HG03575 (cell line): ENCODE measurements at regions not wholly inside any gene's neighbourhood (a gene's known extent, or its start where the extent isn't known, plus 50 kb on each side); places are given as distances from the start of the nearest gene placed in this dataset.

Source experiments
- ATAC-seq: cut with Tn5 transposase; IDR thresholded peaks from one replicate; pipeline ENCODE4 v1.9.1; 2021; ENCODE audit not compliant: unreplicated experiment, insufficient number of reproducible peaks, low FRiP score; ENCODE audit errors: extremely low read depth

DNA sequence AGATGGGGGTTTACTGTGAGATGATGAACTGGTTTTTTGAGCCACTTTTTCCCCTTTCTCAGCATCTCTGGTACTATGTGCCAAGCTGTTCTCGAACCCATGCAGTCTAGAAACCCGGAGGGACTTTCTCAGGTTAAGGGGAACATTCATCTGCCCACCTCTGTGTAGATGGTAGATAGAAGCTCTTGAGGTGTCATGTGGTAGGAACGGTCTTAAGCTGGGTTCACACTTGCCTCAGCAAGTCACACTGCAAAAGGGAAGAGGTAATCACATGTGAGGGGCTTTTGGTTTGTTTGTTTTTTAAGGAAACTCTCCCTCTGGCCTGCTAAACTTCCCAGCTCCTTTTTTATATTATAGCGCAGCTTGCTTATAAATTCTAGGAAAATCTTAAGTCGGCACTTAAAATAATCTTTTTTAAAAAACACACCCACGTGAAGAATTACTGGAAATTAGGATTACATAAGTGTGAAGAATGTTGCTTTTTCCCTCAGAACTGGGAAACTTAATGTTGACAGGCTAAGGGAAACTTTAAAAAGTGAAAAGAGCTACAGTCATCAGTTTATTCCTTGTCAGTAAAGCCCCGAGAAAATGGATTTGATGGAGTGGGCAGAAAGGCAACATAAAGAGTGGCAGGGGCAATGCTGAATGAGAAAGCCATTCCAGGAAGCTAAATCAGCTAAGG, 430.3 kb downstream of the ARHGEF28 start:
- ATAC-seq, result no peak

DNA sequence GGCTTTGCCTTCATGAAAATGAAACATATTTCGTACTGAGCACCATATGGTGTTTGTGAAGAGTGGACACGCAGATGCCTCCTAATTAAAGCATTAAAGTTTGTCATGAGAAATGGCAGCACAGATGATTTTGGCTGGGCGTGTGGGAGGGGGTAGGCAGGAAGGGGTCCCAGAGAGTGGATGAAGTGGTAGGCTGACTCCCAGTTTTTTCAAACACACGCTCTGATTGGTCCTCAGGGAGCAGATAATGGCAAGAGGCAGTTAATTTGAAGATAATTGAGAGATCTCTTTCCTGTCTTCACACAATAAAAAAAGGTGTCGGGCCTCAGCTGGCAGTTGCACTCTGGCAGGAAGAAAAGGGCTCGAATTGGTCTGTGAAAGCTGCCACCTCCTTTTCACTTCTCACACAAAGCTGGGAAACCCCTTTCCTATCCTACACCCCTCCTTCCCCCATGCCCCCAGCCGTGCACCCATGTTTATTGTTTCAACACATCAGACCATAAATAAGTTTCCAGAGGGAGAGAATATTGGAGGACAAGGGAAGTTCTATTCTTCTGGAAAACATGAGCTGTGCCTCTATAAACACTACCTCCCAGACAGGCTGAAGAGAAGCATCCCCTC, 429.6 kb downstream of the ARHGEF28 start:
- no peak for ATAC-seq

DNA sequence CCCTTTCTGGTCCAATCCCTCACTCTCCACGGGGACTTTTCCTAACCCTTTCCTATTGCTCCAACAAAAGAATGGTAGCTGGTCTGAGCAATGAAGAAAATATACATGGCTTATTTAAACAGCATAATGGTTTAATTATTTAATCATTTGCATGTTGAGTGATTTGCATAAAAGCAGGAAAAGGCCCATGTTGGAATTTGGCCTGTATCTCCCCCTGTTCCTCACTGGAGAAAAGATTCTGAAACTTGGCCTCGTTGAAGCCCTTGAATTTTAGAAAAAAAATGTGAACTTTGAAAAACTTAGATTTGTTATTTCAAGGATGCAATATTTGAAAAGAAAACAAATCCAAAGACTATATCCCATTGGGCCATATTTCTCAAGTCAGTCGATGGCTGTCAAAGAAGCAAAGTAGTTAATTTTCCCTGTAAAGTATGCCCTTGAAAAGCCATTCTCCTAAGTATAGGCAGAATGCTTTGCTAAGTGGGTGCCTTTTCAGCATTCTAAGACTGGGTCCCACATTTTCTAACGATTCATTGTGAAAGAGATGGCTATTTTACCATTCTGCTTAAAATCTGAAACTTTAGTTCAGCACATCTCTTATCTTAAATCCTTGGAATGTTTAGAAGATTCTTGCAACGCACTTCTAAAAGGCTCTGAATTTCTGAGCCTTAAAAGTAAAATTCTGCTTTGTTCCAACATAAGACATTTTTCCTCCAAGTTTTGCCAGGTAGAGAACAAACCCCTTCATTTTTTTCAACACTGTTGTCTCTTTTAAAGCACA, 428.8 kb downstream of the ARHGEF28 start:
- no peak for ATAC-seq

DNA sequence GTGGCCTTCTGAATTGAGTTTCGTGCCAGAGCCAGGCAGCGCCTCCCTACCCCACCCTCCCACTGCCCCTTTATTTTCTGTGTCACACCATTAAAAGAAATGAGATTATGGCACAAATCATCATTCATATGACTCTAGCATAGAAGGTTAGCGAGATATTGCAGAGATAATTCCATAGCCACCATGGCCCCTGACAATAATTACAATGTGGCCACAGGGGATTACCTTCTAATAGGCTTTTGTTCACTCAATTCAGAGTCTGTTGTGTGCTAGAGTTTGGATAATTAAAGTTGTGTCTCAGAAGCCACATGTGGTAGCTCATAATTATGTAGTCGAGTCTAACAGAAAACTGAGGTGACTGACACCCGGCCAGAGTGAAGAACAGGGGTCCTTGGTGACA, 428.1 kb downstream of the ARHGEF28 start:
- ATAC-seq, result no peak

DNA sequence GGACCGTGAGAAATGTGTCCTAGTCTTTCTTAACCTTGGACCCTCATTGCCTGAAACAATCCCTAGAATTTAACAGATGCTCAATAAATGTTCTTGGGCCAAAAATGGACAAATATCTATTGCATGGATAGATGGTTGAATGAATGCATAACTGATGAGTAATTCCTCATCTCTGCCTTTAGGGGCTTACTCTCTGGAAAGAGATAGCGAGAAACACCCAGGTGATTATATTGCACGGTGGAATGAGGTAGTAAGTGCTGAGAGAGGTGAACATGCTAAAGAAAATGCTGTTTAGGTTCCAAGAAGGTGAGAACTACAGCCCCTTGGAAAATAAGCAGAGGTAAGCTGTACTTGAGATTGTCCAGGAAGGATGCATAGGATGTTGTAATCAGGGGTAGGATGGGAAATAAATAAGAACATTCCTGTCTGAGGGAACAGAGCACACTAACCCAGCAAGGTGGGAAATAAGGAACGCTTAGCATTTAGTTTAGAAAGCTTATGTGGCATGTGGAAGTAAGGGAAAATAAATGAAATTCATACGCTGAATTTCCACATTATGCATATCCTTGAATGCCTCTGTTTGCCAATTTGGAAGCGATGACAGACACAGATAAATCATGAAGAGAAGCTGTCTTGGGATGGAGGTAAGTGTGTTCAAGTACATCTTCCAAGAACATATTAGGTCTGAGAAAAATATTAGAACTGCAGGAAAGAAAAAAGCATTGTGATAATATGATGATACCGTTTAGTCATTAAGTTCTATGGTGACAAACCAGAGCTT, 426.6 kb downstream of the ARHGEF28 start:
- no peak for ATAC-seq

DNA sequence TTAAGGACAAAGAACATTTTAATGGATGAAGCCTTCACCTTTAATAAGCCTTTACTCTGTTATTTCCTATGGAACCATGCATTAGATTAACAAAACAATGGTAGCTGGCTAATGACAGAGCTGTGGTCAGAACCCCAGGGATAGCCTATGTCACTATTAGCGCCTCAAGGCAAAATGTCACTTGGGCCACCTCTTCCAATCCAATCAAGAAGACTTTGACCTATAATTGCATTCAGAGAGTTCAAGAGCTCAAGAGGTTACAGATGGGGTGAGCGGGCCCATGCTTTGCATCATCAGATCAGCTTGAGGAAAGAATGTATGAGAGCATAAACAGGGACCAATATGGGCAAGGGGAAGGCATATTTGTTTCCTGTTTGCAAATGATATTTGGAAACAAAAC, 425.1 kb downstream of the ARHGEF28 start:
- ATAC-seq, result no peak

DNA sequence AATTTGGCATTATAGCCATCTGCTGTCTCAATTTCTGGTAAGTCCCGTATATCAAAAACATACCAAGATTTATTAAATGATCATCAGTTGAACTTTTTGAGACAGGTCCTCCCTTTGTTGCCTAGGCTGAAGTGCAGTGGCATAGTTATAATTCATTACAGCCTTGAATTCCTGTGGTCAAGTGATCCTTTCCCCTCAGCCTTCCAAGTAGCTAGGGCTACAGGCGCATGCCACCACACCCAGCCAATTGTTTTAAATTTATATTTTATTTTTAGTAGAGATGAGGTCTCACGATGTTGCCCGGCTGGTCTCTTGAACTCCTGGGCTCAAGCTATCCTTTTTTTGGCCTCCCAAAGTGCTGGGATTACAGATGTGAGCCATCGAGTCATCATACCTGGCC, 418.9 kb downstream of the ARHGEF28 start:
- ATAC-seq, result no peak

DNA sequence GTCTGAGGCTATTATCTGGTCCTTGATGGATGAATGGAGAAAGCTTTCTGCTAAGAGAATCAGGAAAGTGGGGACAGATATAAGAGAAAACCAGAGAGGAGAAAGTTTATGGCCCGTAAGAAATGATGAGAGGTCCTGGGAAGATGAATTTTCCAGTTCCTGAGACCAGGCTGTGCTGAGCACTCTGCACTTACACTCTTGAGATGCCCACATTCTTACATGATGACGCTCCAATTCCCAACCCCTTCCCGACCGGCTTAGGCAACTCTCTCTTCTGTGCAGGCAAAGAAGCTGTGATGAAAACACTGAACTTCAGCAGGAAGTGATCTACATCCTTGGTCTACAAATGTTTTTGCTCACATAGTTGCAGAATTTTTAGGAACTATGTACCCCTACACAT, 417.0 kb downstream of the ARHGEF28 start:
- no peak for ATAC-seq

DNA sequence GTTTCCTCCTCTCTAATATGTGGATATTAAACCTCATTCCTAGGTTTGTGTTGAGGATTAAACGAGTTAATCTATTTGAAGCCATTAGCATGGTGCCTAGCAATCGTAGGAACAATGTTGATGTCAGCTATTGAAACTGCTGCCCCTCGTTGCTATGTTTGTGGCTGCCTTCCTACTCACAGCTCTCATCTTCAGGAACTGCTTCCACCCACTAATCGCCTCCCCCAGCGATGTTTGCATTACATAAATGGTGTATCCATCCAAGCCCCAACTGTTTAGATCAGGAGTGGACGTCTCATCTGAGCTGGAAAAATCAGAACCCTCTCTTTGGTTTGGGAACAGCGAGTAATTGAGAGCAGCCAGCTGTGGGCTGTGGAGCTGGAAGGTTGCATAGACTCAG, 416.6 kb downstream of the ARHGEF28 start:
- no peak for ATAC-seq

DNA sequence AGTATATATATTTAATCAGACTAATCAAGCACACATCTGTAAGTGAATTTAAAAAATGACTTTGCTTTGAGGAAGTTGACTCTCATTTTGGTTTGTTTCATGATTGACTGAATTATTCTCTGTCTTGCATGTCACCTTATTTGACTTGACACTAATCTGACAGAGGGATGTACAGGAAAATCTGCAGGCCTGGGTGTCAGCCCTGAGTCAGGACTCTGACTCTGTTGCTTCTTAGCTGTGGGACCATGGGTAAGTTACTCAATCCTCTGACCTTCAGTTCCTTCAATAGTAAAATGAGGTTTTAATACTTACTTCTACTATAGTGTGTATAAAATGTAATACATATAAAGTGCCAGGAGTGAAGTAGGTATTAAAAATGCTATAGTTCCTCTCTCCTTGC, 415.9 kb downstream of the ARHGEF28 start:
- no peak for ATAC-seq

DNA sequence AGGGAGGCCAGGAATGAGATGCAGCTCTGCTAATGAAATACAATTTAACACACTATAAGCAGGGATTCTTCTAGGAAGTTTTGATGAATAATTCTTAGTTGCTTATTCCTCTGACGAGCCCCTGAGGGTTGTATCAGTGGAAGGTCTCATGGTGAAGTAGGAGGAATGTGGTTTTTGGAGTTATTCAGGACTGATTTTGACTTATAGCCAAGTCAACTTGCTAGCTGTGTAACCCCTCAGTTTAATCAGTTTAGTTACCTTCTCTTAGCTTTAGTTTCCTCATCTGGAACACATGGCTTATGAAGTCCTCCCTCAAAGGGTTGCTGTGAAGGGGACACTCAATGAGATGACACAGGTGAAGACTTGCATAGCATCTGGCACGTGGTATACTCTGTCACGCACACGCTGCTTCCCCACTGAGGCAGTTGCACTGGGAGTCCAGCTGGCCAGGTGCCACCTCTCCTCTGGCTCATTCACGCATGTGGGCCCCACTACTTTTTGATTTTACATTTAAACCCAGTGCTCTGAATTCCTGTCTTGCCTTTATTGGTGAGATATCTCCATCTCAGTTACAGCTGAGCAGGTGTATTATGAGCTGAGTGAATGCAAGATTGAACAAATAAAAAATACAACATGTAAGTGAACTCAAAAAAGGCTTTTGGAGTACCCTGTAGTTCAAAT, 415.0 kb downstream of the ARHGEF28 start:
- ATAC-seq, result no peak

DNA sequence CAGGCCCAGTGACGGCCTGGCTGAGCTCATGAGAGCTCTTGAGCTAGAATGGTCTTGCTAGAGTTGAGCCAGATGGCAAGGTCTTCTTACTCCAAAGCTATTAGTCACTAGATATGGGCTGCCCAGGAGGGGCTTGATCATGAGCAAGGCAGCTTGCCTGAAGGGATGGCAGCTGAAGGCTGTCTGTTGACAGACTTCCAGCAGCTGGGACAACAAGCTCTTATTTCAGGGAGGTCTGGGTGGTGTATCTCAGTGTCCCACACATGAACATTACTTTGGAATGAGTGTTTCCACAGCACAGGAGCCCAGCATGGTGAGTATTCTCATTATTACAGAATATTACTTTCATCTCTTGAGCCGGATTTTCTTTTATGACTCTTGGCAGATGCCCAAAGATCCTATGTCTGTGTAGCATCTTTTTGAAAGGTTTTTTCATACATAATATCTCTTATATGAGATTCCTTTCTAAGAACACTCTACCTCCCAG, 414.1 kb downstream of the ARHGEF28 start:
- ATAC-seq, result no peak

DNA sequence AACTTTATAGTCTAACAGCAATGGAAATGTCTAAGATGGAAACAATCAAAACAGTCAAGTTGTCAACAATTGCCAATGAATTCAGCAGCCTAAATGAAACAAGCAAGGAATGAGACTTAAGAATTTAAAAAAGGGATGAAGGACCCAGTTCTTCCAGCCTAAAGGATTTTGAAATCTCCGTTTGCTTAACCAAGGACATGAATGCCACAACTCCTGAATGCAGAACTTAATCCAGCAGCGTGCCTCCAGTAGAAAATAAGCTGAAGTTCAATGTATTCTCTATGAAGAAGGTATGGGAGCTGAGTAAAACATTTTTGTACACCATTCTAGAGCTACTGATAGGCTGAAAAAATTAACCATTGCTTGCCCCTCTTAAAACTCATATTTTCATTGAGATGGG, 411.3 kb downstream of the ARHGEF28 start:
- no peak for ATAC-seq

DNA sequence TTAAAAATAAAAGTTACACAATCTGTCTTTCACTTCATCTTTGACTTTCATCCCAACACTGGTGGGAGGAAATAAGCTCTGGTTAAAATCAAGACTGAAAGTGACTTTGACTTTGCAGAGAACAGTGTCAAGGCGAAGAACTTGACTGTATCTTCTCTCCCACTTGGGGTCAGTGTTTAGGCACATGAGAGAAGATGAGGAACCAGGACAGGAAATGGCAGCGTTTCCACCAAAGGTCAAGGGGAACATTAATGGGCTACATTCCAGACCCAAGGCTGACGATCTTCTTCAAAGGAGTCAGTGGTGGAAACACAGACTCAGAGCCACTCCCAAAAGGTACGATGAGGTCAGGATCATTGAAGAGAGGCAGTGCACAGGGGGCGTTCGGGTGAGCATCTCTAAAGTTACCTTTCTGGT, 409.5 kb downstream of the ARHGEF28 start:
- ATAC-seq, result no peak

DNA sequence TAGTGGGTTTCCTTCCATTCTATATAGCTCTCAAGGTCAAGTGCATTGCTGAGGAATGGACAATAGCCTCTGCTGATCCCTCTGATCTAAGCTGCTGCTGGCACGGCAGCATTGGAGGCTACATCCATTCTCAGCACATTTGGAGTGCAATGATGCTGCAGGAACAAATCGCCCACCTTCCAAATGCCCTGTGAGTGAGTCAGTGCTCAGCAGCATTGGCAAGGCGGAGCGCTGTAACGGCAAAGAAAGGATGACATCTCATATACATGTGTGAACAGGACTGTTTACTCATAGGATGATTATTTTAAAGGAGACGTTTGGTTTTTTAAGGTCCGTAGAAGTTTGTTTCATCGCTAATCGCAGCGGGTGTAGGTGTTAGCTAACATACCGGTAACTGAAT, 408.7 kb downstream of the ARHGEF28 start:
- no peak for ATAC-seq

DNA sequence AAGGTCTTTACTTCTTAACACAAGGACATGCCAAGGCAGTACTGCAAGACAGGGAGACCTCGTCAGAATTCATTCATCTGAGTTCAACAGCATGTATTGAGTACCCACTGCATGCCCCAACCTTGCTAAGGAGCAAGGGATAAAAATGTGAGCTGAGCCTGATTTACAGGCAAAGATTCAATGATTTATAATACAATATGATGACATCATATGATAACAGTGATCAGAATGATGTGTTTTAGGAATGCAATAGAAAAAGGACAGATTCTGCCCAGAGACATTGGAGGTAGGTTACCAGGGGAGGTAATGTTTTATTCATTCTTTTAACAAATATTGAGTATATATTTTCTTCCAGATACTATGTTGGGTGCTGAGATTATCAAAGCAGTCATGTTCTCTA, 406.6 kb downstream of the ARHGEF28 start:
- no peak for ATAC-seq

DNA sequence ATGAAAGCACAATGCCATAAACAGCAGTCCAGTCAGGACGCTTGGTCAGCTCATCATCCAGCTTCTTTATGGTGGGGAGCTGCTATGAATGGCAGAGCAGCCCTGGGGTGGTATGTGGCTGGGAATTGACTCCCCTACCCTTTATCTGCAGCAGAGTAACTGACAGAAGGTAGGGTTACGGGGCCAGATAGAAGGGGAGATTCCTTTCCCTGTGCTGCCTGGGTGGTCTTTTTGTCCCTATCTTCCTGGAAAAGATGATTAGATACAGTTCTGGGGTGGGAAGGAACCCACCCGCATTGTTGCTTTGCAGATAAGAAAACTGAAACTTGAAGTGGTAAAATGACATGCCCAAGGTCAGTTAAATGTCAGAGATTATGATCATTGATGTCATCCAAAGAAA, 405.5 kb downstream of the ARHGEF28 start:
- no peak for ATAC-seq

DNA sequence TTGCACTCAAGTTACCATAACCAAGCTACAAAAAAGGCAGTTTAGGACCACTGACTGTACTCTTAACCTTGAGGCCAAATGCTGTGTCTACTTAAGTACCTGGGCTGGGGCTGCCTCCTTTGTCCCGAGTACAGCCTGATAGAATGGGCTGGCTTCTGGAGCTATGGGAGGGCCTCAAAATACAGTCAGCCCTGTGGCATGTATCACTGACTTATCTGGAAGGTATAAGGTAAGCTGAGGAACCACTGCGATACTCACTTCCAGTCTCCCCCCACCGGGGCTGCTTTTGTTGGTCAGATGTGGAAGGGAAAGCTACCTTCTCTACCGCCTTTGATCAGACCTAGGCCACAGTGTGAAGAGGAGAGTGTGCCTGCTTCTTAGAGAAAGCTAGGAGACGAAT, 404.8 kb downstream of the ARHGEF28 start:
- no peak for ATAC-seq

DNA sequence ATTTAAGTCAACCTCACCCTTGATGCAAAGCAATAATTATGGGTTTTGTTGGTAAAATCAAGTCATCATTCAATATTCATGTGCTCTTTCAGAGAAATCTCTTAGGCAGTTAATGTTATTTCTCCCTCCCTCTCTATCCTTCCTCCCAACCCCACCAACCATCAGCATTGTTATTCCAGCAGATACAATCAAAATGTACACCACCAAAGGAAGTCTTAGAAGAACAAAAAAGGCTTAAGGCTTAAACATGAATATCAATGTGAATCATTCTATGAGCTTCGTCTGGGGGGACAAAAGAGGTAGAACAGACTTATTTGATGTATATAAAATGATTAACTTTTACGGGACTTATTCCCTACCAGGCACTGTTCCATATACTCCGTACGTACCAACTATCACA, 404.4 kb downstream of the ARHGEF28 start:
- ATAC-seq, result no peak
